ENCODE measurements at regions not wholly inside any gene's neighbourhood (a gene's known extent, or its start where the extent isn't known, plus 50 kb on each side); places are given as distances from the start of the nearest gene placed in this dataset.
"Not testable (repeated sequence)": the region's sequence is repeated elsewhere in the genome, so short reads cannot be mapped to it uniquely, and the experiment has no call there.

DNA sequence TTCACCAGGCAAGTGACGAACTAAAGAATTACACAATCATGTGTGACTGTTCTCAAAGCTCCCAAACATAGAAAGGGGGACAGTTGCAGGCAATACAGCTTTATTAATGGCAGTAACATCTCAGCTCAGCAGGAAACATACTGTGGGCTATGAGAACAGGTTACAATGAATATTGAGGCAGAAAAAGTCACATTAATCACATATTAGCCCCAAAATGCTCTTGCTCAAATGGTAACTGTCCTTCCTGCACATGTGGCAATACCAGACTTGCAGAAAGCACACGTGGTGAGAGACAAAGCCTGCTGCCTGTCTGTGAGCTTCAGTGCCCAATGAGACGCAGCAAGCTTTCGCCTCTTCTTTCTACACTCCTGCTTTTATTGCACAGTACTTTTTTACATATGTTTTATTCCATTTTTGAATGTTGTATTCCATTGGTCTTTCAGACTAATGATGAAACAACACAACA is 104.9 kb upstream of the ACBD5 start:
- H3K27me3 ChIP-seq (ENCODE audit: control insufficient read depth in 1 of 2, insufficient read depth in 2 of 2, low read length in 1 of 2) = no peaks in the 10 kb centered on the region
- intact Hi-C loops (cut with DNase I) = no loop called here
- no peak overlapping the region for H3K27ac ChIP-seq (ENCODE audit: low read depth in 1 of 2, low read length in 2 of 2)
- H3K4me3 ChIP-seq (ENCODE audit: low read length in 2 of 2) = no peak overlapping the region
- WGBS, 2 donors = 37 to 41% methylated on average over 4 of the region's 4 CpGs
- H3K9me3 ChIP-seq (ENCODE audit: control insufficient read depth, low read length) = no peaks in the 10 kb centered on the region
- H3K4me1 ChIP-seq (ENCODE audit: control insufficient read depth in 1 of 2, insufficient read depth in 2 of 2, low read length in 2 of 2) = no peaks in the 10 kb centered on the region
- DNase-seq (no peak), ATAC-seq (ENCODE audit: low FRiP score) (no peak)
- no peaks in the 10 kb centered on the region for H3K36me3 ChIP-seq (ENCODE audit: control insufficient read depth in 1 of 2, insufficient read depth in 2 of 2, low read length in 1 of 2)

DNA sequence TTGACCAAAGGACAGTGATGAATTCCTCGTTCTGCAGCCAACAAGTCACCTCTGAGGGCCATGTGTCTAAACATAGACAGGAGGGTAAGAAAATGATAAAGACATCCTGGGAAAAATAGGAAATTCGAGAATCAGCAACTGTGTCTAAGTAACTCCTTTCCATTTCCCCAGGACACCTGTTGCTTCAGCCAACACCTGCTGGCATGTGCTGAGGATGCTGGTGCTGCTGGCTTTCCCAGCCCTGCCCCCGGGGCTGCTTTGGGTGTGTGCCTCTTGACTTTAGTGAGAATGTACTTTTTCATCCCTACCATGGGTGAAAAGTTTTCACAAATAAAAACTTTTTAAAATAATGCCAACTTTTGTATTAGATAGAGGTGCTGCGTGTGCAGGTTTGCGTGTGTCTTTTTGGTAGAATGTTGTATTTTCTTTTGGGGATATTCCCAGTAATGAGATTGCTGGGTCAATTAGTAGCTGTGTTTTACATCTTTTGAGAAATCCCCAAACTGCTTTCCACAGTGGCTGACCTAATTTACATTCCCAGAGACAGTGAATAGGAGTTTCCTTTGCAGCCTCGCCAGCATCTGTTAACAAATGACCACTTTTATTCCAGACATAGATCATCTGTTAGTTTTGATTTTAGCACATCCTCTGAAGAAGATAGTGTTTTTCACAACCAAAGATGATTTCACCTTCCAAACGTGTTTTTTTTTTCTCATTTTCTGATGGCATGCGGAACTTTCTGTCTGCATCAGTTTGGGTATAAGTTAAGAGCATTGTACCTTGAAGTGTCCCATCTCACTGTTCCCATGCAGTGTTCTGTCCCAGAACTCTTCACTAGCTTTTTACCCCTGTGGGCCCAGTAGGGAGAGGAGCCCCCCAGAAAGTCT is 104.2 kb upstream of the ACBD5 start:
- Histone ChIP-seq H3K4me1 (ENCODE audit: control insufficient read depth in 1 of 2, insufficient read depth in 2 of 2, low read length in 2 of 2) (no peaks in the 10 kb centered on the region), H3K9me3 (ENCODE audit: control insufficient read depth, low read length) (no peaks in the 10 kb centered on the region), H3K4me3 (ENCODE audit: low read length in 2 of 2) (no peak overlapping the region), H3K36me3 (ENCODE audit: control insufficient read depth in 1 of 2, insufficient read depth in 2 of 2, low read length in 1 of 2) (no peaks in the 10 kb centered on the region), H3K27ac (ENCODE audit: low read depth in 1 of 2, low read length in 2 of 2) (no peak overlapping the region), H3K27me3 (ENCODE audit: control insufficient read depth in 1 of 2, insufficient read depth in 2 of 2, low read length in 1 of 2) (no peaks in the 10 kb centered on the region)
- intact Hi-C loops (cut with DNase I) = no loop called here
- DNase-seq (no peak), ATAC-seq (ENCODE audit: low FRiP score) (no peak)
- 52 to 58% methylated on average over 8 of the region's 8 CpGs for WGBS, 2 donors

DNA sequence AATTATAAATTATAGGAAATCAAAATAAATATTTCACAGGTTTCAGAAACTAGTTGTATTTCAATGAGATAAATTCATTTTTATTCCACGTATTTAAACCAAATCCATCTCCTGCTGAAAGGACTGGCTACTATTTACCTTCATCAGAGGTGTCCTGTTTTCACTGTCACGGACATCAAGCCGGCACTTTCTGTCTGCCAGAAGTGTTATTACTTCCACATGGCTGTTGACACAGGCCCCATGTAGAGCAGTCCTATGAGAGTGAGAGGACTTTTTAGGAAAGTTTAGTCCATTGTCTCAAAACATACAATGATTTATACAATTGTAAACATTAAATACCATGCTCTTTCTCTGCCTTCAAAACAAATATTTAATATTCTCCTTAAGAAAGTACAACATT is 100.4 kb upstream of the ACBD5 start:
- intact Hi-C loops (cut with DNase I) = no loop called here
- WGBS, 2 donors = 42 to 55% methylated on average over 3 of the region's 3 CpGs

DNA sequence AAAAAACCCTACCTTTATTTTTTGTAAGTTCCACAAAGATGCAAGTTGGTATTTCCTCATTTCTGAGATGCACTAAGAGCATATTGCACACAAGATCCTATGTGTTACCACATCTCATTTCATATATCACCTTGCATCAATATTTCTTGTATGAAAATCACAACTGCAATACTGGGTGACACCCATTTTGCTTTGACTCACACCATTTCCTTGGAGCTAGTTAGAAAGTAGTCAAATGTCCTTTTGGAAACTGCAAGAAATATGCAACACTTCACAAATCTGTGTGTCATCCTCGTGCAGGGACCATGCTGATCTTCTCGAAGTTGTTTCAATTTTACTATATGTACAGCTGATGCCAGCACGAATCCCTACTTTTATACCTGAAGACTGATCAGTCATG is 94.6 kb upstream of the ACBD5 start:
- ATAC-seq (ENCODE audit: low FRiP score); H3K9me3 ChIP-seq (ENCODE audit: control insufficient read depth, low read length); H3K27me3 ChIP-seq (ENCODE audit: control insufficient read depth in 1 of 2, insufficient read depth in 2 of 2, low read length in 1 of 2); DNase-seq; H3K4me1 ChIP-seq (ENCODE audit: control insufficient read depth in 1 of 2, insufficient read depth in 2 of 2, low read length in 2 of 2); H3K4me3 ChIP-seq (ENCODE audit: low read length in 2 of 2); intact Hi-C loops (cut with DNase I); H3K36me3 ChIP-seq (ENCODE audit: control insufficient read depth in 1 of 2, insufficient read depth in 2 of 2, low read length in 1 of 2); H3K27ac ChIP-seq (ENCODE audit: low read depth in 1 of 2, low read length in 2 of 2): not testable (repeated sequence)
- 82 to 86% methylated on average over 3 of the region's 3 CpGs for WGBS, 2 donors

More for the DNA sequence above, 100.4 kb upstream of the ACBD5 start:
- Histone ChIP-seq H3K4me3 (ENCODE audit: low read length in 2 of 2) (no peak overlapping the region), H3K36me3 (ENCODE audit: control insufficient read depth in 1 of 2, insufficient read depth in 2 of 2, low read length in 1 of 2) (no peaks in the 10 kb centered on the region), H3K4me1 (ENCODE audit: control insufficient read depth in 1 of 2, insufficient read depth in 2 of 2, low read length in 2 of 2) (no peaks in the 10 kb centered on the region), H3K27ac (ENCODE audit: low read depth in 1 of 2, low read length in 2 of 2) (no peak overlapping the region), H3K9me3 (ENCODE audit: control insufficient read depth, low read length) (no peaks in the 10 kb centered on the region), H3K27me3 (ENCODE audit: control insufficient read depth in 1 of 2, insufficient read depth in 2 of 2, low read length in 1 of 2) (no peaks in the 10 kb centered on the region)
- no peak for DNase-seq
- ATAC-seq (ENCODE audit: low FRiP score) = no peak

DNA sequence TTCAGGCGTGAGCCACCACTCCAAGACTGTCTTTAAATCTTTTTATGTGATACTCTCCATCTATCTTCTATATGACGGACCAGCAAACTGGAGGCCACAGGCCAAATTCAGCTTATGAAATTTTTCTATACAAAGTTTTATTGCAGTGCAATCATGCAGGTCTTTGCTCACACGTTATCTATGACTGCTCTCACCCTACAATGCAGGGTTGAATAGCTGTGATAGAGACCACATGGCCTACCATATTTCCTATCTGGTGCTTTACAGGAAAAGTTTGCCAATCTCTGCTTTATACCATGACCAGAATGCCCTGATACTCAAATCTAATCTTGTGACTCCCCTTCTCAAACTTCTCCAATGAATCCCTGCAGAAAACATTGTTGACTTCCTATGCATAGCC is 89.5 kb upstream of the ACBD5 start:
- no peak for DNase-seq
- Histone ChIP-seq H3K36me3 (ENCODE audit: control insufficient read depth in 1 of 2, insufficient read depth in 2 of 2, low read length in 1 of 2) (no peaks in the 10 kb centered on the region), H3K27ac (ENCODE audit: low read depth in 1 of 2, low read length in 2 of 2) (no peak overlapping the region), H3K9me3 (ENCODE audit: control insufficient read depth, low read length) (no peaks in the 10 kb centered on the region), H3K27me3 (ENCODE audit: control insufficient read depth in 1 of 2, insufficient read depth in 2 of 2, low read length in 1 of 2) (no peaks in the 10 kb centered on the region), H3K4me1 (ENCODE audit: control insufficient read depth in 1 of 2, insufficient read depth in 2 of 2, low read length in 2 of 2) (no peaks in the 10 kb centered on the region), H3K4me3 (ENCODE audit: low read length in 2 of 2) (no peak overlapping the region)
- no peak for ATAC-seq (ENCODE audit: low FRiP score)
- WGBS, 2 donors = 64 to 73% methylated on average over 3 of the region's 3 CpGs
- intact Hi-C loops (cut with DNase I) = no loop called here

- H3K27ac ChIP-seq (ENCODE audit: low read depth in 1 of 2, low read length in 2 of 2) = no peak overlapping the region
- WGBS, 2 donors = 69 to 85% methylated on average over 1 of the region's 1 CpG
Measured at GRCh38 chr10:27328946-27329345, 88.3 kb upstream of the ACBD5 start.

DNA sequence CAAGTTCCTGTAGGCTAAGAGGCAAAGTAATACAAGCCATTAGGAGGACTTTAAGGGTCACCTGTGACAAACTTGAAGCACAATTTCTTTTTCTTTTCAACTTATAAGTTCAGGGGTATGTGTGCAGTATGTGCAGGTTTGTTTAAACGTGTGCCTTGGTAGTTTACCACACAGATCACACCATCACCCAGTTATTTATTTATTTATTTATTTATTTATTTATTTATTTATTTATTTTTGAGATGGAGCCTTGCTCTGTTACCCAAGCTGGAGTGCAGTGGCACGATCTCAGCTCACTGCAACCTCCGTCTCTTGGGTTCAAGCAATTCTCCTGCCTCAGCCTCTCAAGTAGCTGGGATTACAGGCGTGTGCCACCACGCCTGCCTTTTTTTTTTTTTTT is 86.2 kb upstream of the ACBD5 start:
- not testable (repeated sequence) for H3K36me3 ChIP-seq (ENCODE audit: control insufficient read depth in 1 of 2, insufficient read depth in 2 of 2, low read length in 1 of 2); H3K9me3 ChIP-seq (ENCODE audit: control insufficient read depth, low read length); DNase-seq; ATAC-seq (ENCODE audit: low FRiP score); H3K27ac ChIP-seq (ENCODE audit: low read depth in 1 of 2, low read length in 2 of 2); H3K27me3 ChIP-seq (ENCODE audit: control insufficient read depth in 1 of 2, insufficient read depth in 2 of 2, low read length in 1 of 2); H3K4me3 ChIP-seq (ENCODE audit: low read length in 2 of 2); H3K4me1 ChIP-seq (ENCODE audit: control insufficient read depth in 1 of 2, insufficient read depth in 2 of 2, low read length in 2 of 2)
- 82 to 86% methylated on average over 5 of the region's 5 CpGs for WGBS, 2 donors
- intact Hi-C loops (cut with DNase I) = loop anchor here in 1 of 2 donors (10.0 kb wide), 1 partner anchor 702 kb away; no protein-coding TSS in a partner anchor

More at GRCh38 chr10:27328946-27329345, 88.3 kb upstream of the ACBD5 start:
- no peak for ATAC-seq (ENCODE audit: low FRiP score)
- no peak for DNase-seq
- no peaks in the 10 kb centered on the region for H3K27me3 ChIP-seq (ENCODE audit: control insufficient read depth in 1 of 2, insufficient read depth in 2 of 2, low read length in 1 of 2)
- no peaks in the 10 kb centered on the region for H3K4me1 ChIP-seq (ENCODE audit: control insufficient read depth in 1 of 2, insufficient read depth in 2 of 2, low read length in 2 of 2)
- H3K4me3 ChIP-seq (ENCODE audit: low read length in 2 of 2) = no peak overlapping the region
- intact Hi-C loops (cut with DNase I) = loop anchor here in 1 of 2 donors (10.0 kb wide), 1 partner anchor 704 kb away; no protein-coding TSS in a partner anchor
- H3K36me3 ChIP-seq (ENCODE audit: control insufficient read depth in 1 of 2, insufficient read depth in 2 of 2, low read length in 1 of 2) = no peaks in the 10 kb centered on the region
- H3K9me3 ChIP-seq (ENCODE audit: control insufficient read depth, low read length) = no peaks in the 10 kb centered on the region

DNA sequence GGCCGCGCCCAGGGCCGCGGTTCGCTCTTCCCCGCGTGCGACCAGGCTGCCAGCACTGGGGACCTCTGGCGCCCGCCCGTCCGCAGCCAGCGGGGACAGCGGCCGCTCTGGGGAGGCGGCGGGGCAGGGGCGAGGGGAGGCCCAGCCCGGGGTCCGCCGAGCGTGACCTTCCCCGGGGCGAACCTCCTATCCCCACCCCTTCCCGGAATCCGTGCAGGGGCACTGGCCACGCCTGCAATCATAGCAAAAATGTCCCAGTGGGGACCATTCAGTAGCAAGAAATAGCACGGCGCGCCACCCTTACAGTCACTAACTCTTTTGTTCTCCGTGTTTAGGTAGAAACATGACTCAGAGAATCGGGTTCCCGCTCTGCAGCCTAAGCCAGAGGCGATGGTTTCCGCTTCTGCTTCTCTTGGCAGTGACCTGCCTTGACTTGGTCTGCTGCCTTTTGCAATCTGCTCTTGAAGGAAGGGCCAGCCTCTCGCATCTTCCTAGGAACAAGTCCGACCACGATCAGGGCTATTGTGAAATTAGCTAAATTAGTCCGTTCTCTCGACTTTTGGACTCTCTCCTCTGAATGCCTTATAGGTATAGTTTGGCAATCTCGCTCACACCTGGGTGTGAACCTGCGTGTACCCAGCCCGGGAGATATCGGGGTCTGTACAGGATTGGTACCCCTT is 79.3 kb upstream of the ACBD5 start:
- WGBS, 2 donors = 16 to 19% methylated on average over 44 of the region's 44 CpGs
- peak; percentile 68 for ATAC-seq (ENCODE audit: low FRiP score)
- peak; percentile 67 to 86 for DNase-seq
- H3K27ac ChIP-seq (ENCODE audit: low read depth in 1 of 2, low read length in 2 of 2) = no peak overlapping the region
- no peaks in the 10 kb centered on the region for H3K36me3 ChIP-seq (ENCODE audit: control insufficient read depth in 1 of 2, insufficient read depth in 2 of 2, low read length in 1 of 2)
- H3K27me3 ChIP-seq (ENCODE audit: control insufficient read depth in 1 of 2, insufficient read depth in 2 of 2, low read length in 1 of 2) = no peaks in the 10 kb centered on the region
- intact Hi-C loops (cut with DNase I) = loop anchor here in 1 of 2 donors (5.0 to 10.0 kb wide), 2 partner anchors 695 to 748 kb away; no protein-coding TSS in a partner anchor
- H3K4me1 ChIP-seq (ENCODE audit: control insufficient read depth in 1 of 2, insufficient read depth in 2 of 2, low read length in 2 of 2) = no peaks in the 10 kb centered on the region
- no peaks in the 10 kb centered on the region for H3K9me3 ChIP-seq (ENCODE audit: control insufficient read depth, low read length)
- no peak overlapping the region for H3K4me3 ChIP-seq (ENCODE audit: low read length in 2 of 2)

Measured in aorta (tissue), 5 donors.